Tibial nerve (tissue), 3 donors: ENCODE measurements at regions not wholly inside any gene's neighbourhood (a gene's known extent, or its start where the extent isn't known, plus 50 kb on each side); places are given as distances from the start of the nearest gene placed in this dataset.

Experiments used
- CTCF ChIP-seq, 5 experiments: fragments of 200-600 bp in 3 of 5; fragments of 450-650 bp in 2 of 5; sonication (generic) in 3 of 5; IDR thresholded peaks; one replicate each; pipeline ENCODE4 v1.5.1; 2016 to 2019; ENCODE audit warnings: antibody characterized with exemption in 5 of 5, mild to moderate bottlenecking in 3 of 5, moderate library complexity in 2 of 5
- POLR2A ChIP-seq, 2 donors: fragments of 450-650 bp; IDR thresholded peaks; one replicate each; pipeline ENCODE4 v1.6.1; 2017; ENCODE audit warnings: antibody characterized with exemption in 2 of 2, mild to moderate bottlenecking in 2 of 2, moderate library complexity in 2 of 2

GRCh38 chr4:24236532-24236931, 346.7 kb upstream of the PPARGC1A start:
- TF ChIP-seq CTCF (IDR thresholded peaks at IDR 0.05) (no peak), POLR2A (IDR thresholded peaks at IDR 0.05) (no peak)
